ENCODE measurements at regions not wholly inside any gene's neighbourhood (a gene's known extent, or its start where the extent isn't known, plus 50 kb on each side); places are given as distances from the start of the nearest gene placed in this dataset.

- H3K4me1 ChIP-seq (ENCODE audit: control insufficient read depth, insufficient read depth, low read length): peaks cover 10% of the 10 kb centered on the region; the same call in 1 of the 2 replicates
- no peak overlapping the region for H3K27ac ChIP-seq (ENCODE audit: low read depth, low read length)
- H3K4me3 ChIP-seq (ENCODE audit: low read depth, low read length): no peak overlapping the region
- H3K27me3 ChIP-seq (ENCODE audit: control insufficient read depth, insufficient read depth, low read length): no peaks in the 10 kb centered on the region
- H3K36me3 ChIP-seq (ENCODE audit: control insufficient read depth, insufficient read depth, low read length): no peaks in the 10 kb centered on the region
- H3K9me3 ChIP-seq (ENCODE audit: control insufficient read depth, insufficient read depth, low read length): no peaks in the 10 kb centered on the region
- no peak overlapping the region for H3K9ac ChIP-seq (ENCODE audit: low read depth, low read length)
These were observed 154.6 kb upstream of the TLE3 start for GRCh38 chr15:70252056-70252950.

- Histone ChIP-seq H3K27me3 (ENCODE audit: control insufficient read depth, insufficient read depth, low read length) (no peaks in the 10 kb centered on the region), H3K27ac (ENCODE audit: low read depth, low read length) (no peak overlapping the region), H3K4me3 (ENCODE audit: low read depth, low read length) (no peak overlapping the region), H3K9me3 (ENCODE audit: control insufficient read depth, insufficient read depth, low read length) (no peaks in the 10 kb centered on the region), H3K4me1 (ENCODE audit: control insufficient read depth, insufficient read depth, low read length) (peaks cover 10% of the 10 kb centered on the region; the same call in 1 of the 2 replicates), H3K9ac (ENCODE audit: low read depth, low read length) (no peak overlapping the region), H3K36me3 (ENCODE audit: control insufficient read depth, insufficient read depth, low read length) (no peaks in the 10 kb centered on the region)
These were observed 153.7 kb upstream of the TLE3 start for GRCh38 chr15:70251246-70251990.

GRCh38 chr15:70250208-70251201 lies 152.8 kb upstream of the TLE3 start:
- Histone ChIP-seq H3K9ac (ENCODE audit: low read depth, low read length) (no peak overlapping the region), H3K4me3 (ENCODE audit: low read depth, low read length) (no peak overlapping the region), H3K27ac (ENCODE audit: low read depth, low read length) (no peak overlapping the region), H3K36me3 (ENCODE audit: control insufficient read depth, insufficient read depth, low read length) (no peaks in the 10 kb centered on the region), H3K4me1 (ENCODE audit: control insufficient read depth, insufficient read depth, low read length) (peaks cover 10% of the 10 kb centered on the region; the same call in 1 of the 2 replicates), H3K9me3 (ENCODE audit: control insufficient read depth, insufficient read depth, low read length) (no peaks in the 10 kb centered on the region), H3K27me3 (ENCODE audit: control insufficient read depth, insufficient read depth, low read length) (no peaks in the 10 kb centered on the region)

GRCh38 chr15:70249616-70250015 lies 151.9 kb upstream of the TLE3 start:
- Histone ChIP-seq H3K4me1 (ENCODE audit: control insufficient read depth, insufficient read depth, low read length) (peaks cover 10% of the 10 kb centered on the region; the same call in 1 of the 2 replicates), H3K9me3 (ENCODE audit: control insufficient read depth, insufficient read depth, low read length) (no peaks in the 10 kb centered on the region), H3K36me3 (ENCODE audit: control insufficient read depth, insufficient read depth, low read length) (no peaks in the 10 kb centered on the region), H3K9ac (ENCODE audit: low read depth, low read length) (no peak overlapping the region), H3K4me3 (ENCODE audit: low read depth, low read length) (no peak overlapping the region), H3K27me3 (ENCODE audit: control insufficient read depth, insufficient read depth, low read length) (no peaks in the 10 kb centered on the region), H3K27ac (ENCODE audit: low read depth, low read length) (no peak overlapping the region)

- Histone ChIP-seq H3K4me3 (ENCODE audit: low read depth, low read length) (no peak overlapping the region), H3K36me3 (ENCODE audit: control insufficient read depth, insufficient read depth, low read length) (no peaks in the 10 kb centered on the region), H3K9me3 (ENCODE audit: control insufficient read depth, insufficient read depth, low read length) (no peaks in the 10 kb centered on the region), H3K4me1 (ENCODE audit: control insufficient read depth, insufficient read depth, low read length) (peaks cover 10% of the 10 kb centered on the region; the same call in 1 of the 2 replicates), H3K9ac (ENCODE audit: low read depth, low read length) (no peak overlapping the region), H3K27me3 (ENCODE audit: control insufficient read depth, insufficient read depth, low read length) (no peaks in the 10 kb centered on the region), H3K27ac (ENCODE audit: low read depth, low read length) (no peak overlapping the region)
These were observed 150.7 kb upstream of the TLE3 start for GRCh38 chr15:70248116-70249025.

- Histone ChIP-seq H3K4me3 (ENCODE audit: low read depth, low read length) (no peak overlapping the region), H3K4me1 (ENCODE audit: control insufficient read depth, insufficient read depth, low read length) (peaks cover 10% of the 10 kb centered on the region; the same call in 1 of the 2 replicates)
These were observed 149.6 kb upstream of the TLE3 start for GRCh38 chr15:70247281-70247680.

GRCh38 chr15:70246623-70247220 lies 149.0 kb upstream of the TLE3 start:
- H3K4me3 ChIP-seq (ENCODE audit: low read depth, low read length): no peak overlapping the region
- H3K9ac ChIP-seq (ENCODE audit: low read depth, low read length): no peak overlapping the region
- H3K27me3 ChIP-seq (ENCODE audit: control insufficient read depth, insufficient read depth, low read length): no peaks in the 10 kb centered on the region
- H3K4me1 ChIP-seq (ENCODE audit: control insufficient read depth, insufficient read depth, low read length): peaks cover 10% of the 10 kb centered on the region; the same call in 1 of the 2 replicates
- no peaks in the 10 kb centered on the region for H3K9me3 ChIP-seq (ENCODE audit: control insufficient read depth, insufficient read depth, low read length)
- H3K36me3 ChIP-seq (ENCODE audit: control insufficient read depth, insufficient read depth, low read length): no peaks in the 10 kb centered on the region
- no peak overlapping the region for H3K27ac ChIP-seq (ENCODE audit: low read depth, low read length)

More at GRCh38 chr15:70247281-70247680, 149.6 kb upstream of the TLE3 start:
- H3K27ac ChIP-seq (ENCODE audit: low read depth, low read length): no peak overlapping the region
- no peaks in the 10 kb centered on the region for H3K27me3 ChIP-seq (ENCODE audit: control insufficient read depth, insufficient read depth, low read length)
- no peaks in the 10 kb centered on the region for H3K36me3 ChIP-seq (ENCODE audit: control insufficient read depth, insufficient read depth, low read length)
- H3K9ac ChIP-seq (ENCODE audit: low read depth, low read length): no peak overlapping the region
- H3K9me3 ChIP-seq (ENCODE audit: control insufficient read depth, insufficient read depth, low read length): no peaks in the 10 kb centered on the region

- Histone ChIP-seq H3K27ac (ENCODE audit: low read depth, low read length) (no peak overlapping the region), H3K9me3 (ENCODE audit: control insufficient read depth, insufficient read depth, low read length) (no peaks in the 10 kb centered on the region), H3K27me3 (ENCODE audit: control insufficient read depth, insufficient read depth, low read length) (no peaks in the 10 kb centered on the region), H3K9ac (ENCODE audit: low read depth, low read length) (no peak overlapping the region), H3K36me3 (ENCODE audit: control insufficient read depth, insufficient read depth, low read length) (no peaks in the 10 kb centered on the region), H3K4me3 (ENCODE audit: low read depth, low read length) (no peak overlapping the region), H3K4me1 (ENCODE audit: control insufficient read depth, insufficient read depth, low read length) (peaks cover 10% of the 10 kb centered on the region; the same call in 1 of the 2 replicates)
These were observed 148.4 kb upstream of the TLE3 start for GRCh38 chr15:70245932-70246622.

- H3K9me3 ChIP-seq (ENCODE audit: control insufficient read depth, insufficient read depth, low read length): no peaks in the 10 kb centered on the region
- no peak overlapping the region for H3K9ac ChIP-seq (ENCODE audit: low read depth, low read length)
- no peak overlapping the region for H3K4me3 ChIP-seq (ENCODE audit: low read depth, low read length)
- no peak overlapping the region for H3K27ac ChIP-seq (ENCODE audit: low read depth, low read length)
- no peaks in the 10 kb centered on the region for H3K36me3 ChIP-seq (ENCODE audit: control insufficient read depth, insufficient read depth, low read length)
- peaks cover 10% of the 10 kb centered on the region; the same call in 1 of the 2 replicates for H3K4me1 ChIP-seq (ENCODE audit: control insufficient read depth, insufficient read depth, low read length)
- no peaks in the 10 kb centered on the region for H3K27me3 ChIP-seq (ENCODE audit: control insufficient read depth, insufficient read depth, low read length)
These were observed 147.3 kb upstream of the TLE3 start for GRCh38 chr15:70244978-70245542.

Data from HUES48 (cell line).